A549 (cell line): ENCODE measurements at regions not wholly inside any gene's neighbourhood (a gene's known extent, or its start where the extent isn't known, plus 50 kb on each side); places are given as distances from the start of the nearest gene placed in this dataset.

ENCODE experiments used
- CHD4 ChIP-seq: fragments of 200-600 bp; sonication (generic); IDR thresholded peaks from 2 replicates; pipeline ENCODE4 v1.6.1; 2016; ENCODE audit warnings: antibody characterized with exemption, mild to moderate bottlenecking, borderline replicate concordance
- CTCF ChIP-seq: fragments of >200 bp; sonication (Bioruptor Twin); formaldehyde crosslinking; IDR thresholded peaks from 3 replicates; pipeline ENCODE4 v1.5.1; 2016
- ELK1 ChIP-seq: fragments of 150-350 bp; IDR thresholded peaks from 2 replicates; pipeline ENCODE4 v1.6.1; 2014; ENCODE audit warnings: low read depth, mild to moderate bottlenecking, low read length
- EP300 ChIP-seq, 2 experiments: fragments of >200 bp; sonication (Bioruptor Twin); formaldehyde crosslinking; IDR thresholded peaks; 2 replicates in 1 of 2; 3 replicates in 1 of 2; pipeline ENCODE4 v1.6.1; 2016 to 2017
- POLR2A ChIP-seq: IDR thresholded peaks from 2 replicates; pipeline ENCODE4 v1.6.1; 2012; ENCODE audit warnings: mild to moderate bottlenecking, low read length
- ZSCAN20 ChIP-seq: fragments of 250-450 bp; sonication (Bioruptor Pico); IDR thresholded peaks from 2 replicates; pipeline ENCODE4 v1.8.0; 2022; ENCODE audit warnings: mild to moderate bottlenecking, moderate library complexity

GRCh38 chr9:126049088-126049487 is 277.5 kb upstream of the MVB12B start:
- no peak for TF ChIP-seq ZSCAN20 (CRISPR knock-in tag)
- no peak for TF ChIP-seq EP300 (IDR thresholded peaks at IDR 0.05)
- TF ChIP-seq CTCF = no peak
- no peak for TF ChIP-seq ELK1
- TF ChIP-seq CHD4 = no peak
- no peak for TF ChIP-seq POLR2A
